ENCODE measurements at regions not wholly inside any gene's neighbourhood (a gene's known extent, or its start where the extent isn't known, plus 50 kb on each side); places are given as distances from the start of the nearest gene placed in this dataset.
"Not testable (repeated sequence)": the region's sequence is repeated elsewhere in the genome, so short reads cannot be mapped to it uniquely, and the experiment has no call there.

DNA sequence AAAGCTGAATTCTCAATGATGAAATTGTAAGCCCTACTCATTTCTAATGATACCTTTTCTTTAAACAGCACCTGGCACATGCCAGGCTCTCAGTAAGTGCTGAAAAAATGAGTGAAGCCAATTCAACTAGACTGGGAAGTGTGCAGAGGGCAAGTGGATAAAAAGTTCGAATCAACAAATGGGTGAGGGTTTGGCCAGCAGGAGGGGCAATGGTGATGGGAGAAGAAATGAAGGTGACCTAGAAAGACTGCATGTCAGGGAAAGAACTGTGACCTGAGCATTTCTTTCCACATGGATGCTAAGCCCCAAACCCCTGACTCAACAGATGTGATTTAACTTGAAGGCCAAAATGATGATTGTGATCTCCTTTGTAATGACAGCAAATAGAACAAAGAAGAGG is 54.6 kb downstream of the DKK1 start:
- DNase-seq (no peak), ATAC-seq (no peak)
- Mint-ChIP-seq H3K4me1 (no peaks in the 10 kb centered on the region), H3K4me3 (no peak overlapping the region), H3K36me3 (peaks cover 0 to 4% (median 0%) of the 10 kb centered on the region in 3 donors), H3K27ac (no peak overlapping the region), H3K27me3 (no peaks in the 10 kb centered on the region), H3K9me3 (peaks cover 0 to 19% (median 2%) of the 10 kb centered on the region in 9 donors)
- POLR2A ChIA-PET: no interaction called here

DNA sequence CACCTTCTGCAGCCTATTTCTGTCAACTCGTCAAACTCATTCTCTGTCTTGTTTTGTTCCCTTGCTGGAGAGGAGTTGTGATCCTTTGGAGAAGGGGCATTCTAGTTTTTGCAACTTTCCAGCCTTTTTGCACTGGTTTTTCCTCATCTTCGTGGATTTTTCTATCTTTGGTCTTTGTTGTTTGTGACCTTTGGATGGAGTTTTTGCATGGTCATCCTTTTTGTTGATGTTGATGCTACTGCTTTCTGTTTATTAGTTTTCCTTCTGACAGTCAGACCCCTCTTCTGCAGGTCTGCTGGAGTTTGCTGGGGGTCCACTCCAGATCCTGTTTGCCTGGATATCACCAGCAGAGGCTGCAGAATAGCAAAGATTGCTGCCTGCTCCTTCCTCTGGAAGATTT is 60.1 kb downstream of the DKK1 start:
- DNase-seq, H3K36me3 Mint-ChIP-seq, H3K27me3 Mint-ChIP-seq, H3K4me1 Mint-ChIP-seq, ATAC-seq, H3K27ac Mint-ChIP-seq, POLR2A ChIA-PET, H3K4me3 Mint-ChIP-seq: not testable (repeated sequence)
- H3K9me3 Mint-ChIP-seq: peaks cover 0 to 10% (median 1%) of the 10 kb centered on the region in 9 donors

DNA sequence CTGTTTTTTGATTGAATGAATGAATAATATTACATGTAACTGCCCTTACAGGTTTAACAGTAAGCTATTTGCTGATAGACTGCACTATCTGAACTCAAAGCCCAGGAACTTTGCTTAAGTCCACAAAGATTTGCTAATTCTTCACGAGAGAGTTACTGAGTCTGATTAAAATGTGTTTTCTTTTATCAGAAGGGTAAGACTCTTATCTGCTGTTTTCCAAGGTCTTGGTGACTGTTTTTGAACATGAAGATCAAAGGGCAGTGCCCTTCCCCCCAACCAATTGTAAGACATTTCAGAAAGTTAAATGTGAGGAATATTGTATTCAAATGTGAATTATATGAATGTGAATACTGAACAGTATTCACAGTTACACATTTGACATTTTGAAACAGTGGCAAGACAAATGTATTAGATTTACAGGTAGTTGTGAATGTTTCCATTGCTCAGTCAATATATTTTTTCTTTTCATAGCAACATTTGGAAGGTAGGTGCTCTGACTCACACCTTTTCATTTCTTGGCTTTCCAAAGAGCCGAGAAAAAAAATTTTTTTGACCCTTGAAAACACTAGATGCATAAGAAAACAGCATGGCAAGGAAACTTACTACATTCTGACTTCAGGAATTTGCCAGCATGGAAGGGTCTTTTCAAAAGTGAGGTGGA is 62.7 kb downstream of the DKK1 start:
- POLR2A ChIA-PET: no interaction called here
- Mint-ChIP-seq H3K9me3 (peaks cover 0 to 10% (median 1%) of the 10 kb centered on the region in 9 donors), H3K36me3 (no peaks in the 10 kb centered on the region), H3K27ac (no peak overlapping the region), H3K4me1 (no peaks in the 10 kb centered on the region), H3K4me3 (no peak overlapping the region), H3K27me3 (peaks cover 0 to 3% (median 2%) of the 10 kb centered on the region in 5 donors)
- ATAC-seq (no peak), DNase-seq (no peak)

DNA sequence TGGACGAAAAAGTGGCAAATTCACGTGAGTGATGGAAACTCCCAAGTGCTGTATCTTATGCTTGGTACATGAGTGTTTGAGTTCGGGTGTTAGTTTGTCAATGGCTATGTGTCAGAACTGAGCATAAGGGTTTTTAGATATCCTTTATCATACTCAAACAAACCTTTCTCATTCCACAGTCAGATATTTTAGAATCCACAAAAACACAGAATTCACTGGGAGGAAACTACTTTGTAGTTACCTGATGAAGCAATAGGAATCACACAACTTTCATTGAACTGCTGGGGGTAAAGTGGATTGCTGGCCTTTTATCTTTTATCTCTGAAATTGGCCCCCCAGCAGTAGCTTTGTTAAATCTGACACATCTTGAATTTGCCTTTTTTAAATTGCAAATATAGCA is 64.0 kb downstream of the DKK1 start:
- Mint-ChIP-seq H3K27me3 (peaks cover 0 to 3% (median 2%) of the 10 kb centered on the region in 5 donors), H3K36me3 (no peaks in the 10 kb centered on the region), H3K27ac (no peak overlapping the region), H3K4me3 (no peak overlapping the region), H3K9me3 (peaks cover 0 to 10% (median 2%) of the 10 kb centered on the region in 9 donors), H3K4me1 (no peaks in the 10 kb centered on the region)
- POLR2A ChIA-PET: no interaction called here
- no peak for ATAC-seq
- DNase-seq: no peak

DNA sequence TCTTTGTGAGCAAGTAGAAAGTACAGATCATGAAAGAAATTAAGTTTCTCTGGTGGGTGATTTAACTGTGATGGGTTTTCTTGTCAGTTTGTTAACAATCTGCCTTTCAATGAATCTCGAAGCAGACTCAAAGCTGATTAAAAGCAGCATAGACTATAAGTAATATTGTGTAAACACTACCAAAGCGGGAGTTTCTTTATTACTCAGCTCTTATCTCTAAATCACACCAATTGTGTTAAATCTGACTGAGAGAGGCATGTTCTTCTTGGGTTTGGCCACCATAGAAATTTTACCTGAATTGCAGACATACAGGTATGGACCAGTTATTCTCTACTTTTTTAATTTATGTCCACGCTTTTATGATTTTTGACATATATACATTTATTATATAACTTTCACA is 65.2 kb downstream of the DKK1 start:
- Mint-ChIP-seq H3K4me3 (no peak overlapping the region), H3K9me3 (peaks cover 0 to 5% (median under 1%) of the 10 kb centered on the region in 9 donors), H3K36me3 (no peaks in the 10 kb centered on the region), H3K27me3 (peaks cover 0 to 3% (median 0%) of the 10 kb centered on the region in 5 donors), H3K27ac (no peak overlapping the region), H3K4me1 (no peaks in the 10 kb centered on the region)
- ATAC-seq (no peak), DNase-seq (no peak)
- POLR2A ChIA-PET: no interaction called here

DNA sequence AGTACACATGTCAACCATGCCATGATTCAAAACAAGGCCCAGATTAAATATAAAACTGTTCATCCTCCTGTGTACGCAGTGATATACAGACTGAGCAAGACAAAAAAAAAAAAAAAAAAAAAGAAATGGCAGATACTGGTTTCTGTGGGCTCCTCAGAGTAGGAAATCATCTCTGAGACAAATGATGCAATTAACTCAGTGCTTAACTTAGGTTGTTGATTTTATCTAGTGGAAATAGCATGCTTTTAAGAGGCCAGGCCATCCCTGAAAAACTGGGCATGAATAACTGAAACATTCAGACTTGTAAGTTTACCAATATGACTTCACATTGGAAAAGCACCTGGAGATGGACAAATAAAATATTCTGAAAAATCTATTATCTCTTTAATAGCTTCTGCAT is 69.0 kb downstream of the DKK1 start:
- no peak overlapping the region for H3K4me3 Mint-ChIP-seq
- peaks cover 0 to 6% (median 0%) of the 10 kb centered on the region in 9 donors for H3K9me3 Mint-ChIP-seq
- DNase-seq (no peak), ATAC-seq (no peak)
- POLR2A ChIA-PET: no interaction called here
- peaks cover 0 to 2% (median 0%) of the 10 kb centered on the region in 4 donors for H3K4me1 Mint-ChIP-seq
- H3K27ac Mint-ChIP-seq: no peak overlapping the region
- no peaks in the 10 kb centered on the region for H3K36me3 Mint-ChIP-seq
- no peaks in the 10 kb centered on the region for H3K27me3 Mint-ChIP-seq

DNA sequence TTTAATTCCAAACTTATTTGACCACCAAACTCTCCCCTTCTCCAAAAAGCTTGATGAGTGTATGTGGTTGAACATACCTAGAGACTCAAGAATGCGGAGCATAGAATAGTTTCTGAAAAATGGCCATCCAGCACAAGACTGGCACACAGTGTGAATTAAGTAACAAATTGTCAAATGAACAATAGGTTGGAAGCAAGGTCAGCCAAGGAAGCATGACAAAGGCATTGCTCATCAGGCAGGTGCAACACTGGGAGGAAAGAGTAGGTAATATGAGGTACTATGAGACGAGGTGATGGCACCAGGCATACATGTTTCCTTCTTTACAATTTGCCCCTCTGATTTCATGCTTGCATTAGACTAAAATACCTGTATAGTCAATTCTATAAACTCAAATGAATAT is 73.7 kb downstream of the DKK1 start:
- Mint-ChIP-seq H3K4me1 (peaks cover 0 to 2% (median 0%) of the 10 kb centered on the region in 4 donors), H3K27ac (no peak overlapping the region), H3K9me3 (peaks cover 0 to 29% (median 0%) of the 10 kb centered on the region in 9 donors), H3K27me3 (no peaks in the 10 kb centered on the region), H3K36me3 (no peaks in the 10 kb centered on the region), H3K4me3 (no peak overlapping the region)
- ATAC-seq (no peak), DNase-seq (no peak)
- POLR2A ChIA-PET: no interaction called here

DNA sequence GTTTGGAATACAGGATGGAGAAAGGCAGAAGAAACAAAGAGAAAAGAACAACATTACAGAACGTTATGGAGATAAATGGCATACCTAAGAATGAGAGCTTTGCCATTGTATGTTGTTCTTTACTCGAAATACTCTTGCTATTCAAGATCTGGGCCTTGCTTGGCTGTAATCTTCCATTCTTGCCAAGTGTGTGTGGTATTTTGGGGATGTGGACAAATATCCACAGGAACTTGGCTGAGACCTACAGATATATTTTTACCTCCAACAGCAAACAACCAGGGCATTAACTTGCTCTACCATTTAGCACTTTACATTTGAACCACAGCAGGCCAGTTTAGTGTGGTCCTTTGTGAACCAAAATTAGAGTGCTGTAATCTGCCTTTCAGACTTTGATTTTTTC is 76.3 kb downstream of the DKK1 start:
- peaks cover 0 to 2% (median 0%) of the 10 kb centered on the region in 4 donors for H3K4me1 Mint-ChIP-seq
- H3K27me3 Mint-ChIP-seq: no peaks in the 10 kb centered on the region
- H3K36me3 Mint-ChIP-seq: no peaks in the 10 kb centered on the region
- ATAC-seq (no peak), DNase-seq (no peak)
- POLR2A ChIA-PET: no interaction called here
- H3K9me3 Mint-ChIP-seq: peaks cover 0 to 29% (median 2%) of the 10 kb centered on the region in 9 donors
- H3K4me3 Mint-ChIP-seq: no peak overlapping the region
- no peak overlapping the region for H3K27ac Mint-ChIP-seq

DNA sequence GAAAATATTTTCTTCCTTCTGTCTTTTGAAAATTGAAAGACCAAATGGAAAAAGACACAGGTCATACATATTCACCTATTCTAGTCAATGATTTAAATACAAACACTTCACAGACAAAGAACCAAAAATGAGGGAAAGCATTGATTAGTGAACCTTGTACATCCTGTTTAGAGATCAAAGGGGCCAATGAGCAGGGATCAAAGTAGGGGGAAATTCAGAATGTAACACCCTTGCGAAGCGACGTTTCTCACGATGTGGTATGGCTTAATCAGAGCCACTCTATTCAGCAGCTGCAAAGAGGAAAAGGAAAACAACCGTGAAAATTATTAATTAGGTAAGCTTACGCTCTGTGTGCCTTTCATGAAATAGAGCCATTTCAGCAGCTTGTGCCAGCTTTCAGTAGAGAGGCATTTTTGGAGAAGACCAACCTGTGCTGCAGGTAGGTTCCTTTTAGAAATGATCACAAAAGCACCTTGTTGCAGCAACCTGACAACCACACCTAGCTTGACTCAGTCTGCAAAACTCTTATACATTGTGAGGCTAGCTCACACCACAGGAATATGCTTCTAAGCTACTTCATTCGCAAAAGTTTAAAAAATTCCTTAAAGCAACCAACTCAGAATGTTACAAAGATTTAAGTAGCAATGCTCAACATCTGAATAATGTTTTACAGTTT is 78.0 kb downstream of the DKK1 start:
- DNase-seq (no peak), ATAC-seq (no peak)
- H3K4me3 Mint-ChIP-seq: no peak overlapping the region
- peaks cover 0 to 29% (median 2%) of the 10 kb centered on the region in 9 donors for H3K9me3 Mint-ChIP-seq
- no peaks in the 10 kb centered on the region for H3K36me3 Mint-ChIP-seq
- peaks cover 0 to 2% (median 0%) of the 10 kb centered on the region in 4 donors for H3K4me1 Mint-ChIP-seq
- POLR2A ChIA-PET: no interaction called here
- H3K27ac Mint-ChIP-seq: no peak overlapping the region
- H3K27me3 Mint-ChIP-seq: no peaks in the 10 kb centered on the region

DNA sequence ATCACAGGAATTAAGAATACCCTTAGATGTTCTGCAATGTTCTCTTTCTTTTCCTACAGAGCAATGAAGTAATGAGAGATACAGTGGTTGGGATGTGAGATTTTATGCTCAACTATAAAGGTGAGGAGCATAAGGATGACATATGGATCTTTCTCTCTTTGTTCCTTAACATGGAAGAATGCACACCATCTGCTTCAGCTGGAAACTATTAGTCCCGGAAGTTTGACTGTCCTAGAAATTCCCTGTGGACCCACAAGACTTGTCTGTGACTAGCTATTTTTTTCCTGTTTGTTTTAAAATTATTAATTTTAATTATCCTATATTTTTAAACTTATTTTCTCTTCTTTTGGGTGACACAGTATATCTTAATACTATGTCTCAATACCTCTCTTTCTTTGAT is 80.2 kb downstream of the DKK1 start:
- no peak for DNase-seq
- no peaks in the 10 kb centered on the region for H3K36me3 Mint-ChIP-seq
- H3K27me3 Mint-ChIP-seq: no peaks in the 10 kb centered on the region
- peaks cover 0 to 16% (median 2%) of the 10 kb centered on the region in 9 donors for H3K9me3 Mint-ChIP-seq
- peak overlapping the region in 1 of 10 donors; percentile 85 for H3K27ac Mint-ChIP-seq
- no peak for ATAC-seq
- H3K4me1 Mint-ChIP-seq: no peaks in the 10 kb centered on the region
- POLR2A ChIA-PET: no interaction called here
- no peak overlapping the region for H3K4me3 Mint-ChIP-seq

DNA sequence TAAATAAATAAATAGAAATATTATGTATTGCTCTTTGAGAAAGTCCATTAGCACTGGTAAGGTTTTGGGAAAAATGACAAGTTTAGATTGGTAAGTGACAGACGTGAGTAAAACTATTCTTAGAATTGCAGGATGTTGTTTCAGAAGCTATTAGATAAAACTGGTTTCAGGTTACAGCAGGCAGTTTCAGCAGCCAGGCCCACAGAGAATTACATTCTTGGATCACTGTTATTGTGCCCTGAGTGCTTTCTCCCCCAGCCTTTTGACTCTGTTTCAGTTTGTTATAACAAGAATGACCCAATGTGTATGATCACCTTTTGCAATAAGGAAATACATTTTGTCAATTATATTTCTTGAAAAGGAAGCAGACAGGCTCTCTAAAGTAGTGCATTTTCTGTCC is 86.5 kb downstream of the DKK1 start:
- Mint-ChIP-seq H3K9me3 (peaks cover 3 to 21% (median 8%) of the 10 kb centered on the region in 9 donors), H3K27me3 (peaks cover 0 to 3% (median 0%) of the 10 kb centered on the region in 5 donors), H3K4me1 (no peaks in the 10 kb centered on the region), H3K36me3 (peaks cover 0 to 5% (median 0%) of the 10 kb centered on the region in 3 donors), H3K27ac (no peak overlapping the region), H3K4me3 (no peak overlapping the region)
- DNase-seq (no peak), ATAC-seq (no peak)
- POLR2A ChIA-PET: no interaction called here

DNA sequence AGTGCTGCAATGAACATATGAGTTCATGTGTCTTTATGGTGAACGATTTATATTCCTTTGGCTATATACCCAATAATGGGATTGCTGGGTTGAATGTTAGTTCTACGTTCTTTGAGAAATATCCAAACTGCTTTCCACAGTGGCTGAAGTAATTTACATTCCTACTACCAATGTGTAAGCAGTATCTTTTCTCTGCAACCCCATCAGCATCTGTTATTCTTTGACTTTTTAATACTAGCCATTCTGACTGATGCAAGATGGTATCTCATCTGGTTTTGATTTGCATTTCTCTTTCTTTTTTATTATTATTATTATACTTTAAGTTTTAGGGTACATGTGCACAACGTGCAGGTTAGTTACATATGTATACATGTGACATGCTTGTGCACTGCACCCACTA is 89.7 kb downstream of the DKK1 start:
- H3K4me1 Mint-ChIP-seq, H3K27ac Mint-ChIP-seq, POLR2A ChIA-PET, H3K4me3 Mint-ChIP-seq, DNase-seq, H3K27me3 Mint-ChIP-seq, ATAC-seq, H3K36me3 Mint-ChIP-seq: not testable (repeated sequence)
- peaks cover 5 to 24% (median 15%) of the 10 kb centered on the region in 9 donors for H3K9me3 Mint-ChIP-seq

DNA sequence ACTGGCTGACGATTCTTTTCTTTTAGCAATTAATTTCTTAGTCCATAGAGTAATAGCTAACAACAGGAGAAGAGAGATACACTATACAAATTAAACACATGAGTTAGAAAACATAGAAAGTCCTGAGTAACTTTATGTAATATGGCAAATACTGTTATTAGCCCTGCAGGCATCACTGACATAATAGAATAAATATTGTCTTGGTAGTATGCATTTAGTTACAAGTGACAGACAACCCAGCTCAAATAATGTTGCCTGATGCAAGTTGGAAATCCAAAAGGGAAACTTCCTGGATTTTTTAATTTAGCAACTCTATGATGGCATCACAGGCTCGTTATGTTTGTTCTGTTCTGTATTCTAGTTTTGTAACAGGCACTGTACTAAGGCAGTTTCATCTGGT is 95.1 kb downstream of the DKK1 start:
- POLR2A ChIA-PET: no interaction called here
- Mint-ChIP-seq H3K4me1 (no peaks in the 10 kb centered on the region), H3K4me3 (no peak overlapping the region), H3K36me3 (no peaks in the 10 kb centered on the region), H3K27ac (no peak overlapping the region), H3K27me3 (peaks cover 0 to 4% (median 3%) of the 10 kb centered on the region in 5 donors), H3K9me3 (peaks cover 0 to 19% (median 9%) of the 10 kb centered on the region in 9 donors)
- ATAC-seq (no peak), DNase-seq (no peak)

DNA sequence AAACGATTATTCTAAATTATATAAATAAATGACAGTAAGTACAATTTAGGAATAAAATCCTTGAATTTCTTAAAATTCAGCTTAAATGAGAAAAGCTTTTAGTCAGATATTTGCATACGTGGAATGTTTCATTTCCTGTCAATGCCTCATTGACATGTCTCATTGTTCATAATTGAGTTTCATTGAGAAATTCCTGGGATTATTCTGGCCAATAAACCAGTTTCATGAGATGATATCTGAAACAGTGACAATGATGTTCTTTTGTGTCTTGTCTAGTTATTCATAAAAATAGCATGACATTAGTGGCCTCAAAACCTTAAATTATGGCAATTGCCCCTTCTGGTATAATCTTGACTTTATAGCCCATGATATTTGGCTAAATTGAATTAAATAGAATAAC is 95.8 kb downstream of the DKK1 start:
- no peak overlapping the region for H3K4me3 Mint-ChIP-seq
- ATAC-seq: no peak

More for the DNA sequence above, 95.8 kb downstream of the DKK1 start:
- POLR2A ChIA-PET: no interaction called here
- Mint-ChIP-seq H3K27ac (no peak overlapping the region), H3K36me3 (no peaks in the 10 kb centered on the region), H3K27me3 (peaks cover 0 to 4% (median 3%) of the 10 kb centered on the region in 5 donors), H3K9me3 (peaks cover 0 to 18% (median 9%) of the 10 kb centered on the region in 9 donors), H3K4me1 (no peaks in the 10 kb centered on the region)
- DNase-seq: no peak
